Spleen (tissue), 11 donors: ENCODE measurements at regions not wholly inside any gene's neighbourhood (a gene's known extent, or its start where the extent isn't known, plus 50 kb on each side); places are given as distances from the start of the nearest gene placed in this dataset.
"Not testable (repeated sequence)": the region's sequence is repeated elsewhere in the genome, so short reads cannot be mapped to it uniquely, and the experiment has no call there.

ENCODE experiments used
- DNase-seq: peaks from one replicate; pipeline ENCODE4 v3.0.0-alpha.2; 2020
- H3K27ac ChIP-seq, 8 donors: fragments of 200-600 bp; sonication (generic) in 7 of 8; 1 replicate in 4 of 8; 2 replicates in 4 of 8; pipeline versions ENCODE4 v1.5.0 to v1.8.0; 2016 to 2021; ENCODE audit warnings: inconsistent platforms in 4 of 8, mild to moderate bottlenecking in 4 of 8, moderate library complexity in 1 of 8
- H3K27me3 ChIP-seq, 7 donors: fragments of 200-600 bp; sonication (generic) in 6 of 7; replicated peaks in 1 of 7; 1 replicate in 4 of 7; 2 replicates in 3 of 7; pipeline versions ENCODE4 v1.5.0 to v1.8.0; 2016 to 2021; ENCODE audit warnings: inconsistent platforms in 3 of 7, mild to moderate bottlenecking in 1 of 7
- H3K36me3 ChIP-seq, 6 donors: fragments of 200-600 bp; sonication (generic) in 5 of 6; 1 replicate in 4 of 6; 2 replicates in 2 of 6; pipeline versions ENCODE4 v1.5.0 to v1.8.0; 2016 to 2021; ENCODE audit warnings: inconsistent platforms in 2 of 6
- H3K4me1 ChIP-seq, 6 donors: fragments of 200-600 bp; sonication (generic) in 5 of 6; 1 replicate in 3 of 6; 2 replicates in 3 of 6; pipeline versions ENCODE4 v1.5.0 to v1.8.0; 2016 to 2021; ENCODE audit warnings: inconsistent platforms in 3 of 6
- H3K4me3 ChIP-seq, 8 donors: fragments of 200-600 bp; sonication (generic) in 7 of 8; 1 replicate in 4 of 8; 2 replicates in 4 of 8; pipeline versions ENCODE4 v1.5.0 to v1.8.0; 2016 to 2021; ENCODE audit warnings: inconsistent platforms in 4 of 8, mild to moderate bottlenecking in 4 of 8, moderate library complexity in 2 of 8
- H3K9me3 ChIP-seq, 8 donors: fragments of 200-600 bp; sonication (generic) in 7 of 8; 1 replicate in 4 of 8; 2 replicates in 4 of 8; pipeline versions ENCODE4 v1.5.0 to v1.8.0; 2016 to 2021; ENCODE audit warnings: inconsistent platforms in 4 of 8
- CTCF ChIP-seq, 11 experiments: fragments of 200-600 bp in 7 of 11; fragments of 450-650 bp in 4 of 11; sonication (generic) in 4 of 11; IDR thresholded peaks in 8 of 11; conservative IDR thresholded peaks in 3 of 11; 1 replicate in 7 of 11; 2 replicates in 4 of 11; pipeline versions ENCODE4 v1.4.0 to v1.8.0; 2016 to 2021; ENCODE audit warnings: antibody characterized with exemption in 11 of 11, inconsistent platforms in 4 of 11, mild to moderate bottlenecking in 1 of 11
- POLR2A ChIP-seq, 3 donors: fragments of 450-650 bp; IDR thresholded peaks; one replicate each; pipeline ENCODE4 v1.5.1; 2017; ENCODE audit warnings: antibody characterized with exemption in 3 of 3, mild to moderate bottlenecking in 1 of 3
- POLR2AphosphoS5 ChIP-seq, 3 donors: sonication (generic); formaldehyde crosslinking; IDR thresholded peaks; one replicate each; pipeline ENCODE4 v1.5.1; 2017; ENCODE audit warnings: antibody characterized with exemption in 3 of 3
- WGBS, 5 donors: extraction: QIAGEN DNeasy Blood & Tissue Kit in 3 of 5; methylation state at CpG; one replicate each; pipeline versions ENCODE4 v1.1.5 to v1.1.7; 2013 to 2018; 5-methylcytosine and 5-hydroxymethylcytosine counted together
- intact Hi-C: fragments of 100-400 bp; cut with DNase I; formaldehyde crosslinking; loops from one replicate; pipeline ENCODE4 v1.15.0; 2023; ENCODE audit warnings: low total_unique reads
- donor health status: healthy with polysubstance abuse.
- donor health status: DM: no; HTN: no; CAD: no; lungs with moderate emphysema.
- donor health status: DM: no; HTN: no; CAD: no.
- donor health status: Bipolar disorder and iron deficiency.
- donor health status: healthy.
- donor health status: DM: no; HTN: no; CAD: no.
- donor health status: DM: yes; HTN: yes; CAD: no.

- Histone ChIP-seq H3K4me3 (no peak overlapping the region), H3K27me3 (no peaks in the 10 kb centered on the region), H3K4me1 (no peaks in the 10 kb centered on the region), H3K9me3 (no peaks in the 10 kb centered on the region), H3K27ac (no peak overlapping the region), H3K36me3 (no peaks in the 10 kb centered on the region)
- intact Hi-C loops, result no loop called here
- TF ChIP-seq POLR2A (IDR thresholded peaks at IDR 0.05) (no peak), POLR2AphosphoS5 (IDR thresholded peaks at IDR 0.05) (no peak), CTCF (IDR thresholded peaks at IDR 0.05 in 8 of 11, conservative IDR thresholded peaks at IDR 0.05 in 3 of 11) (no peak)
- no peak for DNase-seq
- WGBS, 5 donors, result 75 to 90% (median 81%) methylated on average over 2 of the region's 2 CpGs
Observed at GRCh38 chr11:81570669-81571068, 1163.0 kb downstream of the FAM181B start.

GRCh38 chr11:81569999-81570398, 1163.7 kb downstream of the FAM181B start:
- TF ChIP-seq POLR2A (IDR thresholded peaks at IDR 0.05), result no peak
- no peak for TF ChIP-seq POLR2AphosphoS5 (IDR thresholded peaks at IDR 0.05)
- no peak for TF ChIP-seq CTCF (IDR thresholded peaks at IDR 0.05 in 8 of 11, conservative IDR thresholded peaks at IDR 0.05 in 3 of 11)
- WGBS, 5 donors, result 0 to 87% (median 36%) methylated on average over 1 of the region's 1 CpG
- Histone ChIP-seq H3K4me3 (no peak overlapping the region), H3K27me3 (no peaks in the 10 kb centered on the region), H3K4me1 (no peaks in the 10 kb centered on the region), H3K27ac (no peak overlapping the region), H3K36me3 (no peaks in the 10 kb centered on the region), H3K9me3 (no peaks in the 10 kb centered on the region)
- no peak for DNase-seq
- intact Hi-C loops, result no loop called here

GRCh38 chr11:81568918-81569317, 1164.7 kb downstream of the FAM181B start:
- Histone ChIP-seq H3K36me3 (no peaks in the 10 kb centered on the region), H3K27ac (no peak overlapping the region), H3K9me3 (peaks cover 0 to under 1% (median 0%) of the 10 kb centered on the region in 8 donors), H3K4me1 (no peaks in the 10 kb centered on the region), H3K27me3 (no peaks in the 10 kb centered on the region), H3K4me3 (no peak overlapping the region)
- DNase-seq, result no peak
- no peak for TF ChIP-seq POLR2AphosphoS5 (IDR thresholded peaks at IDR 0.05)
- TF ChIP-seq CTCF (IDR thresholded peaks at IDR 0.05 in 8 of 11, conservative IDR thresholded peaks at IDR 0.05 in 3 of 11), result no peak
- TF ChIP-seq POLR2A (IDR thresholded peaks at IDR 0.05), result no peak
- intact Hi-C loops, result no loop called here

GRCh38 chr11:81548123-81548522, 1185.5 kb downstream of the FAM181B start:
- H3K9me3 ChIP-seq, result no peaks in the 10 kb centered on the region
- TF ChIP-seq POLR2AphosphoS5 (IDR thresholded peaks at IDR 0.05), result no peak
- no peak for TF ChIP-seq CTCF (IDR thresholded peaks at IDR 0.05 in 8 of 11, conservative IDR thresholded peaks at IDR 0.05 in 3 of 11)
- intact Hi-C loops, result no loop called here
- no peaks in the 10 kb centered on the region for H3K36me3 ChIP-seq
- 64 to 88% (median 68%) methylated on average over 1 of the region's 1 CpG for WGBS, 5 donors
- H3K4me3 ChIP-seq, result no peak overlapping the region
- no peaks in the 10 kb centered on the region for H3K27me3 ChIP-seq
- no peak overlapping the region for H3K27ac ChIP-seq
- no peak for DNase-seq
- no peaks in the 10 kb centered on the region for H3K4me1 ChIP-seq

- DNase-seq, intact Hi-C loops: not testable (repeated sequence)
- WGBS, 5 donors, result 90 to 94% (median 93%) methylated on average over 10 to 12 of the region's 12 CpGs
Observed at GRCh38 chr11:81539806-81540205, 1193.9 kb downstream of the FAM181B start.

More at GRCh38 chr11:81539806-81540205, 1193.9 kb downstream of the FAM181B start:
- H3K4me1 ChIP-seq, H3K4me3 ChIP-seq, H3K36me3 ChIP-seq, H3K27ac ChIP-seq, H3K27me3 ChIP-seq: not testable (repeated sequence)
- H3K9me3 ChIP-seq, result peaks cover 0 to 17% (median 3%) of the 10 kb centered on the region in 8 donors
